Dedifferentiated amniotic fluid mesenchymal stem cell (primary cell): ENCODE measurements at regions not wholly inside any gene's neighbourhood (a gene's known extent, or its start where the extent isn't known, plus 50 kb on each side); places are given as distances from the start of the nearest gene placed in this dataset.

ENCODE experiments used
- DNase-seq: peaks from one replicate; pipeline ENCODE4 v3.0.0-alpha.2; 2016; ENCODE audit errors: extremely low spot score

- DNase-seq: no peak
Measured at GRCh38 chr15:70280781-70281180, 183.1 kb upstream of the TLE3 start.

GRCh38 chr15:70279096-70279495 is 181.4 kb upstream of the TLE3 start:
- DNase-seq: no peak

DNA sequence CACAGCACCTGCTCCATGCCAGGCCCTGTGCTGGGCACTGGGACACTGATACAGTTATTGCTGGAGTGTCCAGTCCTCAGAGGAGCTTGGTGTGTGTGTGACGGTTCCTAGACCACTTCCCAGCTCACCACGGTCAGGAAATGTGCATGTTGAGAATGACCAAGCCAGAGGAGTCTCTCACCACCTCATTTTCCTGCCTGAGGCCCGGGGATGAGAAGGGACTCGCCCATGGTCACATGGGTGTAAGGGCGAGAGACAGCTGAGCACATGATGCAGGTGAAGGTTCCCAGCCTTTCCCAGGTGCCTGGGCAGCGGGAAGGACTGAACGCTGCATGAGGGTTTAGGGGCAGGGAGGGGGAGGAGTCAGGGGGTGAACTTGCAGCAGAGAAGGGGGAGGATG is 180.9 kb upstream of the TLE3 start:
- DNase-seq: no peak

GRCh38 chr15:70277556-70277955 is 179.8 kb upstream of the TLE3 start:
- no peak for DNase-seq

- no peak for DNase-seq
Measured at GRCh38 chr15:70276401-70276800, 178.7 kb upstream of the TLE3 start.

- DNase-seq: no peak
Measured at GRCh38 chr15:70275461-70276138, 177.9 kb upstream of the TLE3 start.

- DNase-seq: no peak
Measured at GRCh38 chr15:70274908-70275307, 177.2 kb upstream of the TLE3 start.

DNA sequence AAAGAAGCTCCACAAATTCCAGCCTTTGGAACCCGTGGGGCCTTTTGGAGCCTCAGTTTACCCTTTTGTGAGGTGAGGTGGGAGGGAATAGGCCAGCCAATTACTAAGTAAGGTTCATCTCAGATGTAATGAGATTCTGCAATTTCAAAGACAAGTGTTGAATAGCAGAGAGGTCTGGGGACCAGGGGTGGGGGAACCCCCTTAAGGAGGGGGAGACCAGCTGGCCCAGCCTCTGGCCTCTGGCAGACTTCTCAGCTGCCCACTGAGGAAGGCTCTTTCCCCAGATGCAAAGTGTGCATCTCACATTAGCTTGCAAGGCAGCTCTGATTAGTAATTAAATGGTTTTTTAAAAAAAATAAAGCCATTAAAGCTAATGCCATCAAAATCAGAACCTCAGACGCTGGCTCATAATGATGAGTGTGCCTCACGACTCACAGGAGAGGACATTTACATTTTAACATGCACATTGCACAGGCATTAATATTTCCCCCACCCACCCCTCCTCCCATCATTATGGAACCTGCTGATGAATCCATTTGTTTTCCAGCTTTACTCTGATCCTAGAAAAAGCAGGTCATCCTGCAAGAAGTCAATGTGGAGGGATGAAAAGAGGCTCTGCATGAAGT is 176.7 kb upstream of the TLE3 start:
- DNase-seq: no peak

DNA sequence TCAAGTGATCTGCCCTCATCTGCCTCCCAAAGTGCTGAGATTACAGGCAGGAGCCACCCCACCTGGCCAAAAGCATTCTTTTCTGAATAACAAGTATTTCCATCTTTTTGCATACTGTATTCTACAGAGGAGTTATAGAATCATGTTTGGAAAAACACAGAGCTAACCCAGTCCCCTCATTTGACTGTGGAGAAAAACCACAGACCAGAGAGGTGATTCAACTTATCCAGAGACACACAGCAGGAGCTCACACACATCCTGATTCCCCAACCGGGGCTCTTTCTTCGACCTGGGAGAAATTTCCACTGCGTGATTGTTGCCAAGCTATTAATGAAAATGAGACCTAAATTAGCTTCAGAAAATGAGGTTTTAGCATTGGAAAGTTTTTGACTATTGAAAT is 176.1 kb upstream of the TLE3 start:
- DNase-seq: no peak

DNA sequence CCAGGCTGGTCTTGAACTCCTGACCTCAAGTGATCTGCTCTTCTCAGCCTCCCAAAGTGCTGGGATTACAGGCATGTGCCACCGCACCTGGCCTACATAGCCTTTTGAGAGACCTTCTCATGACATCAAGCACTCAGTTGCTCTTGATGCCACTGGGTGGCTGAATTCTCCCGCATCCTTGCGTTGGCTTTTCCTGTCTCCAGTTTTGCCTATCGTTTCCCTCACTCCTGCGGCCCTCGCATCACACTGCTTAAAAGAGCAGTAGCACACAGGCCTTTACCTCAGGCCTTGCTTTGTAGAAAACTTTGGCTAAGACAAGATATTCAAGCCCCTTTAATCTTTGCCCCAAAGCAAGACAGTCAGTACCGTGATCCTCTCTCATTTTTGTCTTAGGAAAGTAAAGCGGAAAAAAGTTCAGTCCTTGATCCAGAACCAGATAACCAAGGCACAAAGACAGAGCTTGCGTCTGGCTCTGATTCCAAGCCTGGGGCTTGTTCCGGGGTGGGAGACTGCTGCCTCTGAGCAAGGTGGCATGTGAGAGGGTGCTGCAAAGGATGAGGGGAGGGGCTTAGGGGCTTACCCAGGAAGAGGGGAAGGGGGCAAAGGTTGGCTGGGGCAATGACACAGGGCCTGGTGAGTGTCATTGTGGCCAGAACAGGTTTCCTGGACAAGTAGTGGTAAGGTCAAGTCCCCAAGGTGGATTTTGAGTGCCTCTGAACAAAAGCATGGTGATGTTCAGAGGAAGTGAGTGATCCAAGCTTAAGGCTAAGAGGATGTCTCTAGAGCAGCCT is 175.0 kb upstream of the TLE3 start:
- DNase-seq: no peak

DNA sequence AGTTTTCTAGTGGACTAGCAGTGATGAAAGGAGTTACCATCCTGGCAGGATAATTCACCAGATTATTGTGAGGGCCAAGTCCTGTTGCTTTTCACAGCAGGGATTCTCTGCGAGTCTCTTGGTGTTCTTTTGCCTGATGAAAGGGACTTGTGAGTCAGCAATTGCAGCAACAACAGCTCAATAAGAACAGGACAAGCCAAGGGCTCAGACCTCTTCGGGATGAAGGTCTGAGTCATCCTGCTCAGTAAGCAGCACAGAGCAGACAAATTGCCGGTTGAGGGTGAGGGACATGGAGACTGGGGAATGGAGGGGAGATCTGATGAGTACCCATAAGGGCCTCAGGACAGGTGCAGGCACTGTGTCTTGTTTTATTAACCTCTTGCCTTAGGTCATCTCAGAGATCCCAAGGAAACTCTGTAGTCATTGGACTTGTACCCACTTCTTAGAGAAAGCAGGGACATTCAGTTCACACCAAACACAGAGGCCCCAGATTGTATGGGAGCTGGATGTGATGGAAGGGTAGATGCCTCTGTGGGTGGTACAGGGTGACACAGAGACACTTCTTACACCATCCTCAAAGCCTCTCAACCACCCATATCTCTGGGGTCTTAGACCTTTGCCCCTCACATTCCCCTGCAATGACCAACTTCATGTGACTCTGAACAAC is 173.8 kb upstream of the TLE3 start:
- DNase-seq: peak; percentile 84

DNA sequence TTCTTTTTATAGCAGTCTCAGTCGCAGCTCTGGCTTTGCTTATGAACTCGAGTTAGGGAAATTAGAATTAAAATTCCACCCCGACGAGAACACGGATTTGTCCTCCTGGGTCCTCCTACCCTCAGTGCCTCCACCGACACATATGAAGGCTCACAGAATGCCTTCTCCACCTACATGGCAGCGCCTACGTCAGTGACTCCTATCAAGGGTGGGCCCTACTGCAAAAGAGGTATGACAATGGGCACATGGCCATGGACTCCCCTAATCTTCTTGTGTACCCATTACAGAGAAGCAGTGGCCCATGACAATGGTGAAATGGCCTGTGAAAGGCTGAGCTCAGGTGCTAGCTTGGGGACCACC is 173.0 kb upstream of the TLE3 start:
- DNase-seq: no peak

DNA sequence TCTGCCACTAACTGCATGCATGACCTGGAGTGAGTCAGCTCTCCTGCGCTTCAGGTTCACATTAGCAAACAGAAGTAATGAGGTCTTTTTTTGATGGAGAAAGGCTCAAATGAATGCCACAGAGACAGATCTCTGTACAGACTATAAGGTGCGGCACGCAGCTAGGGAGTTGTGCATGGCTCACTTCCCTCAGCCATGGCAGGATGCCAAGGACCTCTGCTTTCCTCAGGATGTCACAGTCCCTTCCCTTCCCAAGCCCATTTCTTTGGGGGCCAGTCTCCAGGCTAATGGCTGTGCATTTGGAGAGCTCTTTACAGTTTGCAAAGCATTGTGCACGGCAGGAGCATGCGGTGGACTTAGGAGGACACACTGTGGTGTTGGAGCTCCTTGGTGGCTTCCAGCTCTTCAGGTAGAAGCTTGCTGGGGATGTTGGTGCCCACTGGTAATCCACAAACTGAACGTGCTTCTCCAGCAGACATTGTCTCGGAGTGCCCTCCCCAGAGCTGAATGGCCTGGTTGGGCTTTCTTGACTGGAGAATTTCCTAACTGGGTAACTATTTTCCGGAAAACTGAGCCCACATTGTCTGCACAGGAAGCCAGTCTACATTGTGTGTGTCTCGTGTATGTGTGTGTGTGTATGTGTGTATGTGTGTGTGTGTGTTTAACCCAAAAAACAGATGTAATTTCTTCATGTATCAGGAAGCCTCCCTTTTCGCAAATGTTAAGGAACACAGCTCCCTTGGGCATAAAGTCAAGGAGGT is 172.5 kb upstream of the TLE3 start:
- DNase-seq: no peak

DNA sequence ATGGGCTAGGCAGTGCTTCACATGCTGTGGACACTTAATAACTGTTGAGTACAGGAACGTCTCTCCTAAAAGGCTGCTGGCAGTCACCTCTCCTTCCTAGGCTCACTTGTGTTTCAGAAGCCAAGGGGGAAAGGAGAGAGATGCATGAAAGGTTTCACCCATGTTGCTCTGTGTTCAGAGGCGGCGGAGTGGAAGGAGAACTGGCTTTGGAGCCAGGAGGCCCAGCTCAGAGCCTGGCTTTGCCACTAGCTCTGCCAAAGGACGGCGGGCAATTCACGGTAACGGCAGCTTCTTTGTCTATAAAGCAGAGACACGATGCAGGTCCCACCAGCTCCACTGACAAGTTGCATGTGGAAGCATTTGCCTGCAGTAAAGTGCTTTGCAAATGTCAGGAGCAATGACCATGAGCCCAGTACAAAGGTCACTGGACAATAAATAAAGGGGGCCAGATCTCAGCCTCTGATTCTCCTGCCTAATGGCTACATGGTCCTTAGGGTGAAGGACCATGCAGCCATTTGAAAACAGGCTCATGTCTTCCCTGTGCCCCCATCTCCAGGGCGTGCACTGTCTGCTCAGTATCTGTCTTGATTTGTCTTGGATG is 171.7 kb upstream of the TLE3 start:
- no peak for DNase-seq

DNA sequence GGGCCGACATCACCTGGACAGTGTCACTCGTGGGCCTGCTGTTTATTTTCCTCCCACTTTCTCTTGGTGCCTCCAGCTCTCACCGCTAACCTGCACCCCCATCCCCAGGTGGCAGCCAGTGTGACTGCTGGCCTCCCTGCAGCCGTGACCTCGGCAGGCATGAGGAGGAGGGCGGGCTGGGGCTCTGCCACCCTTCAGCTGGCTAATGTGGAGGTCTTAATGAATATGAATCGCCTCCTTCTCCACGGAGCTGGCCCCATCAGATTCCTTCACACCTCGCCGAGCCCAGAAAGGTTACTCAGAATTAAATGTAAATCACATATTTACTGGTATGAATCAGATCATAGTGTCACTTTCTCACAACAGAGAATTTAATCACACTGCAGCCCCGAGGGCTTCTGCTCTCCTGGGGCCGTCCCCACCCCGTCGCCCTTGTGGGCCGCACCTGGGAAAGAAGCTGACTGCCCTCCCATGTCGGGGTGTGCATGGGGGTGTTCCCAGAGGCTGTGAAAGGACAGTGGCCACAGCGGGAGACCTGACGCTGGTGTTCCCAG is 171.1 kb upstream of the TLE3 start:
- DNase-seq: no peak

DNA sequence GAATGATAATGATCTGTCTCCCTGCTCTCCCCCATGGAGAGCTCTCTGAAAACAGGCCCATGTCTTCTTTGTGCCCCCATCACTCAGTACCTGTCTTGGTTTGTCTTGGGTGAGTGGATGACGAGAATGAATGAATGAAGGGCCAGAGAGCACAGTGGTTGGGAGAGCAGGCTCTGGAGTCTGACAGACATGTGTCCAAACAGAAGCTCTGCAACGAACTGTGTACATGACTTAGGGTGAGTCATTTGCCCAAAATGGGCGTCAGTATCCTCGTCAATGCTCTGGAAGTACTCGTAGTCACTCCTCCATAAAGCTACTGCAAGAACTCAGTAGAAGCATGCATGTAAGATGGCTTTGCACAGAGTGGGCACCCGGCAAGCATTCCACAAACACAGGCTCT is 170.2 kb upstream of the TLE3 start:
- DNase-seq: no peak

- no peak for DNase-seq
Measured at GRCh38 chr15:70267306-70267705, 169.6 kb upstream of the TLE3 start.

DNA sequence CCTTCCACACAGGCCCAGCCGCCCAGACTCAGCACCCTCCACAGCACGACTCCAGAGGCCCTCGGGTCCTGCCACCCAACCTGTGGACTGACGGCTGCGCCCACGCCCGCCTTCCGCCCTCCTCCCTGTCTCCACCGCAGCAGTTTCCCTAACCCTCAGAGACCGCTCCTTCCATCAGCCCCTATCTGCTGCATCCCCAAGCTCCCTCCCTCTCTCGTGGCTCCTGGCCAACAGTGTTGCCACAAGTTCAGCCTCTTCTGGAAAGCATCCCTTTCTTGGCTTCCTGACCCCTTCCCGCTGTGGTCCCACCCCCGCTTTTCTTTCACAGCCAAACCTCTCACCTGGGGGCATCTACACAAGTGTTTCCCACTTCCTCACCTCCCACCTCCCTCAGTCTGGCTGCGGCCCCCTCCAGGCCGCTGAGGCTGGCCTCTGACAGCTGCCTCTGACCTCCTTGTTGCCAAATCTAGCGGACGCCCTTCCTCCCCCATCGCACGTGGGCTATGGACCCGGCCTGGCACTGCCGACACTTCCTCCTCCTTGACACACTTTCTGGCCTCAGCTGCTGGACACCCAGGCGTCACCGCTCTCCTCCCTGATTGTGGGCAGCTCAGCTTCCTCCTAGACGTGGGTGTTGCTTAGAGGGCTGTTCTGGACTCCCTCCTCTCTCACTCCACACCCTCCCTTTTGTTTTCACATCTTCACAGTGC is 168.8 kb upstream of the TLE3 start:
- no peak for DNase-seq

DNA sequence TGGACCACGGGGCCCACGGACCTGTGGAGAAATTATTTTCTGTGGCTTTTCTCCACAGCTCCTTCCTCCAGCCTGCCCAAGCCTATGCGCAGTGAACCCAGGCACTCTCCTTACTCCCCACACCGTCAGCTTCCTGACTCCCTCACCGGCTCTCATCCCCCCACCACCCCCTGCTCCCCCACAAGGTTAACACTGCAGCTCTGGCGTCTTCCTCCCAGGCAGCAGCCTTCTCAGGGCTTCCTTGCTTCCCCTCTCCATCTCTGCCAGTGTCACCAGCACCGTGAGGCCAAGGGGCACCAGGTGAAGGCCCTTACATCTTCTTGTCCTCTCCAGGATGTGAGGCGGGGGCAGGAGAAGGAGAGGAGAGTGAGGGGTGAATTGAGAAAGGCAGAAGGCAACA is 168.3 kb upstream of the TLE3 start:
- no peak for DNase-seq

DNA sequence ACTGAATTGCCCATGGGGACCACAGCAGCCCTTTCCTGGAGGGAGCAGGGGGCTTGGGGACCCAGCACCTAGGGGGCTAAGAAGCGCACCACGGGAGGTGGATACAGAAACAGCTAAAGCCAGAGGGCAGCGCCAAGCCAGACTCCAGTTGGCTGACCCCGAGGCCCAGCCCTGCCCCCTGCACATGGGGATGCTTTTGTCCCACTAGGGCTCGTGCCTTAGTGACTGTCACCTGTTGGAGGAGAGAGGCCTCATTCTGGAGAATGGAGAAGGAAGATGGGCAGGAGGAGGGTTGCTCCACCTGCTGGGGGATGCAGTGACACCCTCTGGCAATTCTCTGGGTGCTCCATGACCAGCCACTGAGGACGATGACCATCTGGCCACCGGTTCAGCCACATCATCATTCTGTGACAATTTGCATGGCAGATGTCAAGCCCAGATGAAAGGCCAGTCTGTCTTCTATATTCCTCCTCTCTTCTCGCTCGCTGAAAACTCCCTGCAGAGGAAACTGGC is 167.8 kb upstream of the TLE3 start:
- no peak for DNase-seq
